Activated T-cell treated with anti-CD3 and anti-CD28 coated beads, Interleukin-2, amount 50 U/mL, for 72 hours (primary cell): ENCODE measurements at regions not wholly inside any gene's neighbourhood (a gene's known extent, or its start where the extent isn't known, plus 50 kb on each side); places are given as distances from the start of the nearest gene placed in this dataset.
A peak's percentile ranks its signal among the peaks of the same experiment; 100 is the strongest.

Source experiments
- ATAC-seq, 2 donors: fragments of 150-1000 bp; cut with Tn5 transposase; replicated peaks in 1 of 2; 2 replicates each; pipeline ENCODE4 v1.10.0; 2021; ENCODE audit warnings: moderate library complexity in 2 of 2, mild to moderate bottlenecking in 1 of 2
- DNase-seq, 2 donors: peaks; one replicate each; pipeline ENCODE4 v3.0.0; 2021 to 2022; ENCODE audit warnings: mixed read lengths in 1 of 2
- H3K27ac Mint-ChIP-seq: one replicate; pipeline ENCODE4 v1.8.0; 2022; ENCODE audit warnings: mild to moderate bottlenecking, moderate library complexity, mixed read lengths
- H3K27me3 Mint-ChIP-seq: one replicate; pipeline ENCODE4 v1.8.0; 2022; ENCODE audit warnings: low read depth, mixed read lengths
- H3K36me3 Mint-ChIP-seq, 2 donors: one replicate each; pipeline ENCODE4 v1.8.0; 2022; ENCODE audit warnings: mixed read lengths in 2 of 2, mild to moderate bottlenecking in 1 of 2; ENCODE audit not compliant: insufficient read depth in 2 of 2
- H3K4me1 Mint-ChIP-seq: one replicate; pipeline ENCODE4 v1.8.0; 2022; ENCODE audit warnings: low read depth, mixed read lengths
- H3K4me3 Mint-ChIP-seq, 2 donors: one replicate each; pipeline ENCODE4 v1.8.0; 2022; ENCODE audit warnings: mild to moderate bottlenecking in 2 of 2, mixed read lengths in 2 of 2, moderate library complexity in 2 of 2
- H3K9me3 Mint-ChIP-seq, 2 donors: one replicate each; pipeline ENCODE4 v1.8.0; 2022; ENCODE audit warnings: mixed read lengths in 2 of 2

DNA sequence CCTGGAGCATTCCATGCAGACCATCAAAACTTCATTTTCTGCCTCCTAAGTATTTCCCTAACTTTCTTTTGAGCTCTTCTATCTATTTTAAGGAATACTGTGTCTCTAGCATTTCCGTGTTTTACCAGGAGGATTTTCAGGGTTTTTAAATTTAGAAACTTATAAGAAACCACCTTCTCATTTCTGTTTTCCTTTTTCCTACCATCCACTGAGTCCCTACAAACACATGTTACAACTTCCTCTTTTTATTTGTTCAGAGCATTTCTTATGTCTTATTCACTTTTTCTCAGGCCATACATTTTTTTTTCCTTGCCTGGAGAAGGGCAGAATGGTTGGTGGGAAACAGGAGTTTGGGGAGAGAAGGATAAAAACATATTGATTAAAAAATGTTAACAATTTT, 130.0 kb upstream of the BMP5 start:
- Mint-ChIP-seq H3K4me1 (no peaks in the 10 kb centered on the region), H3K27me3 (no peaks in the 10 kb centered on the region), H3K9me3 (peaks cover 1% of the 10 kb centered on the region in 2 donors), H3K27ac (no peak overlapping the region), H3K36me3 (no peaks in the 10 kb centered on the region), H3K4me3 (no peak overlapping the region)
- ATAC-seq (no peak), DNase-seq (no peak)

- peaks cover 1% of the 10 kb centered on the region in 2 donors for H3K9me3 Mint-ChIP-seq
Observed at GRCh38 chr6:56004426-56004825, 129.0 kb upstream of the BMP5 start.

GRCh38 chr6:56003616-56004015, 128.2 kb upstream of the BMP5 start:
- peaks cover 1% of the 10 kb centered on the region in 2 donors for H3K9me3 Mint-ChIP-seq
- H3K27ac Mint-ChIP-seq: no peak overlapping the region
- H3K4me1 Mint-ChIP-seq: no peaks in the 10 kb centered on the region
- no peak overlapping the region for H3K4me3 Mint-ChIP-seq
- no peak for ATAC-seq
- no peaks in the 10 kb centered on the region for H3K27me3 Mint-ChIP-seq
- DNase-seq: no peak
- no peaks in the 10 kb centered on the region for H3K36me3 Mint-ChIP-seq

More at GRCh38 chr6:56004426-56004825, 129.0 kb upstream of the BMP5 start:
- DNase-seq: no peak
- Mint-ChIP-seq H3K36me3 (no peaks in the 10 kb centered on the region), H3K4me1 (no peaks in the 10 kb centered on the region), H3K27me3 (no peaks in the 10 kb centered on the region), H3K27ac (no peak overlapping the region), H3K4me3 (no peak overlapping the region)
- ATAC-seq: no peak

- no peaks in the 10 kb centered on the region for H3K4me1 Mint-ChIP-seq
Observed at GRCh38 chr6:56002336-56002735, 126.9 kb upstream of the BMP5 start.

DNA sequence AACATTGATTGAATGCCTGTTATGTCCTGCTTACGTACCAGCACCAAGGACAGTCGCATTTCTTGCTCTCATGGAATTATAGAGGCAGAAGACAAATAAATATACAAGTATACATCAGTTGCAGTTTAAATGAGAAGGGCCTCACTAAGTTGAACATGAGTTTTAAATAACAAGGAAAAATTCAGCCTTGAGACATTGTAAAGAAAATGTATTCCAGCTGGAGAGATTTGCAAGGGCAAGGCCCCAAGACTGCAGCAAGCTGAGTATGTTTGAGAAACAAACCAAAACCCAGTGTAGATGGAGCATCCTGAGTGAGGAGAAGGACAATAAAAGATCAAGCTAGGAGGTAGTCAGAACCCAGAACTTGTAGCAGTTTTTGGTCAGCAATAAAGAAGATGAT, 123.2 kb upstream of the BMP5 start:
- H3K9me3 Mint-ChIP-seq: peaks cover 3 to 4% of the 10 kb centered on the region in 2 donors
- no peak overlapping the region for H3K27ac Mint-ChIP-seq
- peaks cover 0 to 3% of the 10 kb centered on the region in 2 donors for H3K36me3 Mint-ChIP-seq
- no peaks in the 10 kb centered on the region for H3K4me1 Mint-ChIP-seq
- no peaks in the 10 kb centered on the region for H3K27me3 Mint-ChIP-seq
- no peak overlapping the region for H3K4me3 Mint-ChIP-seq
- ATAC-seq (no peak), DNase-seq (no peak)

More at GRCh38 chr6:56002336-56002735, 126.9 kb upstream of the BMP5 start:
- Mint-ChIP-seq H3K9me3 (peaks cover 0 to 3% of the 10 kb centered on the region in 2 donors), H3K4me3 (no peak overlapping the region), H3K36me3 (no peaks in the 10 kb centered on the region), H3K27ac (no peak overlapping the region), H3K27me3 (no peaks in the 10 kb centered on the region)
- ATAC-seq (no peak), DNase-seq (no peak)

- Mint-ChIP-seq H3K36me3 (peaks cover 0 to 3% of the 10 kb centered on the region in 2 donors), H3K27ac (no peak overlapping the region), H3K4me3 (no peak overlapping the region), H3K27me3 (no peaks in the 10 kb centered on the region), H3K4me1 (no peaks in the 10 kb centered on the region), H3K9me3 (peaks cover 4 to 7% of the 10 kb centered on the region in 2 donors)
- no peak for DNase-seq
- ATAC-seq: no peak
Observed at GRCh38 chr6:55997223-55997874, 122.0 kb upstream of the BMP5 start.

DNA sequence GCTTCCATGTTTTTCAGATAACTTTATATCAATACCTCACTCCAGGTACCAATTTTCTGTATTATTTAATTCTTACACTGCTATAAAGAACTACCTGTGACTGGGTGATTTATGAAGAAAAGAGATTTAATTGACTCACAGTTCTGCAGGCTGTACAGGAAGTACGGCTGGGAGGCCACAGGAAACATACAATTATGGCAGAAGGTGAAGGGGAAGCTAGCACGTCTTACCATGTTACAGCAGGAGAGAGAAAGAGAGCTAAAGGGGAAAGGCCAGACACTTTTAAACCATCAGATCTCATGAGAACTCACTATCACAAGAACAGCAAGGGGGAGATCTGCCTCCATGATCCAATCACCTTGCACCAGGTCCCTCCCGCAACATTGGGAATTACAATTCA, 119.1 kb upstream of the BMP5 start:
- DNase-seq (no peak), ATAC-seq (no peak)
- Mint-ChIP-seq H3K27ac (no peak overlapping the region), H3K9me3 (peaks cover 5 to 12% of the 10 kb centered on the region in 2 donors), H3K4me3 (no peak overlapping the region), H3K27me3 (no peaks in the 10 kb centered on the region), H3K36me3 (peaks cover 0 to 3% of the 10 kb centered on the region in 2 donors), H3K4me1 (no peaks in the 10 kb centered on the region)

- Mint-ChIP-seq H3K4me3 (no peak overlapping the region), H3K27me3 (no peaks in the 10 kb centered on the region), H3K9me3 (peaks cover 5 to 15% of the 10 kb centered on the region in 2 donors), H3K27ac (no peak overlapping the region), H3K4me1 (no peaks in the 10 kb centered on the region), H3K36me3 (peaks cover 0 to 3% of the 10 kb centered on the region in 2 donors)
- DNase-seq: no peak
- no peak for ATAC-seq
Observed at GRCh38 chr6:55993418-55993817, 118.0 kb upstream of the BMP5 start.

- Mint-ChIP-seq H3K27ac (no peak overlapping the region), H3K36me3 (peaks cover 0 to 3% of the 10 kb centered on the region in 2 donors), H3K27me3 (no peaks in the 10 kb centered on the region), H3K9me3 (peaks cover 5 to 15% of the 10 kb centered on the region in 2 donors), H3K4me3 (no peak overlapping the region), H3K4me1 (no peaks in the 10 kb centered on the region)
- DNase-seq (no peak), ATAC-seq (no peak)
Observed at GRCh38 chr6:55992546-55992945, 117.2 kb upstream of the BMP5 start.

GRCh38 chr6:55985309-55985708, 109.9 kb upstream of the BMP5 start:
- DNase-seq (no peak), ATAC-seq (no peak)
- no peak overlapping the region for H3K4me3 Mint-ChIP-seq
- H3K36me3 Mint-ChIP-seq: no peaks in the 10 kb centered on the region
- H3K27ac Mint-ChIP-seq: no peak overlapping the region
- H3K27me3 Mint-ChIP-seq: no peaks in the 10 kb centered on the region
- H3K4me1 Mint-ChIP-seq: no peaks in the 10 kb centered on the region
- peaks cover 6 to 14% of the 10 kb centered on the region in 2 donors for H3K9me3 Mint-ChIP-seq

- Mint-ChIP-seq H3K36me3 (no peaks in the 10 kb centered on the region), H3K4me1 (no peaks in the 10 kb centered on the region), H3K9me3 (peaks cover 6 to 9% of the 10 kb centered on the region in 2 donors), H3K27me3 (no peaks in the 10 kb centered on the region), H3K27ac (no peak overlapping the region), H3K4me3 (no peak overlapping the region)
- no peak for ATAC-seq
- no peak for DNase-seq
Observed at GRCh38 chr6:55983861-55984260, 108.5 kb upstream of the BMP5 start.

DNA sequence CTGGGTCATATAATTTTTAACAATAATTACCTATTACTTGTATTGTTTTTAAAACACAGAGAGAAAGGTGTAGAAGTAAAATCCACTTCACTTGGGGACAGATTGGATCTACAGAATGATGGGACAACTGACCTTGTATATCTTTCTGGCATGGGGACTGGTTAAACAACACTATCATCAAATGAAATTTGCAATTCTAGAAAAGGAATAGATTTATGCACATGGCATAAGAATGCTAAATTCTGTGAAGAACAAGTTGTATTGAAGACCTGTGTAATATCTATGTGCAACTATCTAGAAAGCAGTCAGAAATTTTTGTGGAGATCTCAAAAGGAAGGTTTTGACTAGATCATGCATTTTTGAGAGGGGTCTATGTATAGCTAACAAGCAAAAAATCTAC, 106.3 kb upstream of the BMP5 start:
- no peaks in the 10 kb centered on the region for H3K4me1 Mint-ChIP-seq
- H3K27ac Mint-ChIP-seq: no peak overlapping the region
- DNase-seq (no peak), ATAC-seq (no peak)
- H3K27me3 Mint-ChIP-seq: no peaks in the 10 kb centered on the region
- no peaks in the 10 kb centered on the region for H3K36me3 Mint-ChIP-seq
- H3K9me3 Mint-ChIP-seq: peaks cover 3 to 6% of the 10 kb centered on the region in 2 donors
- H3K4me3 Mint-ChIP-seq: no peak overlapping the region

DNA sequence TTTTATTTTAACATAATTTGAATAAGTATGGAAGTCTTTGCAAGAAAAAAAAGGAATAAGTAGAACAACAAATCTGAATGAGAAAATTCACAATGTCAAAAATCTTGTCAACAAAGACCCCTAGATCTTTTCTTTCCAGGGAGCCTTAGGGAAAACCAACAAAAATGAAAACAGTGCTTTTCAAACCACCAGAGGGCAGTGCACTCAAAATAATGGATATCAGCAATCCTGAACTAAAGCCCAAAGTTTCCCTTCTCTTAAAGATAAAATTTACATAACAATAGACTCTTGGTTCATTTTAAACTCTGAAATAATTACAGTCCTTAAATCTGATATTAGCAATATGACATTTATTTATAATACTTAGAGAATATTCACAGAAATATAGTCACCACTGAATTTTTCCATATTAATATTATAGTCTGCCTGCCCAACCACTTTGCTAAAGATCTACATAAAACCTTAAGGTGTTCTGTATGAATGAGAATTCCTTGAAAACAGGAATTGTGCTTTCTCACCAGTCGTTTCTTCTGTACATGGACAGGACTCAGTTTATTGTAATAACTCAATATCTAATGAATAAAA, 105.3 kb upstream of the BMP5 start:
- H3K9me3 Mint-ChIP-seq: peaks cover 3 to 4% of the 10 kb centered on the region in 2 donors

GRCh38 chr6:55979526-55979925, 104.1 kb upstream of the BMP5 start:
- Mint-ChIP-seq H3K27me3 (no peaks in the 10 kb centered on the region), H3K36me3 (no peaks in the 10 kb centered on the region), H3K4me3 (no peak overlapping the region), H3K4me1 (no peaks in the 10 kb centered on the region), H3K9me3 (no peaks in the 10 kb centered on the region), H3K27ac (no peak overlapping the region)
- no peak for ATAC-seq
- DNase-seq: no peak

More for the DNA sequence above, 105.3 kb upstream of the BMP5 start:
- ATAC-seq (no peak), DNase-seq (peak in 1 of 2 donors; percentile 8)
- Mint-ChIP-seq H3K4me3 (no peak overlapping the region), H3K27ac (no peak overlapping the region), H3K36me3 (no peaks in the 10 kb centered on the region), H3K4me1 (no peaks in the 10 kb centered on the region), H3K27me3 (no peaks in the 10 kb centered on the region)
